Naive B cell (primary cell): ENCODE measurements at regions not wholly inside any gene's neighbourhood (a gene's known extent, or its start where the extent isn't known, plus 50 kb on each side); places are given as distances from the start of the nearest gene placed in this dataset.

Experiments
- ATAC-seq, 2 donors: fragments of 150-1000 bp; cut with Tn5 transposase; 2 replicates each; pipeline ENCODE4 v1.10.0; 2021; ENCODE audit warnings: low read depth in 2 of 2, mild to moderate bottlenecking in 2 of 2, moderate library complexity in 2 of 2
- DNase-seq: peaks from one replicate; pipeline ENCODE4 v3.0.0; 2022
- H3K27ac Mint-ChIP-seq, 6 donors: one replicate each; pipeline ENCODE4 v1.8.0; 2020 to 2022; ENCODE audit warnings: mild to moderate bottlenecking in 6 of 6, mixed read lengths in 6 of 6, moderate library complexity in 5 of 6, inconsistent platforms in 2 of 6
- H3K27me3 Mint-ChIP-seq, 3 donors: one replicate each; pipeline ENCODE4 v1.8.0; 2021 to 2022; ENCODE audit warnings: mixed read lengths in 3 of 3, mild to moderate bottlenecking in 1 of 3
- H3K36me3 Mint-ChIP-seq, 2 donors: one replicate each; pipeline ENCODE4 v1.8.0; 2020 to 2022; ENCODE audit warnings: mixed read lengths in 2 of 2, inconsistent platforms in 1 of 2, mild to moderate bottlenecking in 1 of 2
- H3K4me1 Mint-ChIP-seq, 3 donors: one replicate each; pipeline ENCODE4 v1.8.0; 2020 to 2022; ENCODE audit warnings: mixed read lengths in 3 of 3, inconsistent platforms in 1 of 3, mild to moderate bottlenecking in 1 of 3, moderate library complexity in 1 of 3
- H3K4me3 Mint-ChIP-seq, 8 donors: one replicate each; pipeline ENCODE4 v1.8.0; 2020 to 2022; ENCODE audit warnings: mild to moderate bottlenecking in 8 of 8, mixed read lengths in 8 of 8, moderate library complexity in 8 of 8, inconsistent platforms in 2 of 8
- H3K9me3 Mint-ChIP-seq, 7 donors: one replicate each; pipeline ENCODE4 v1.8.0; 2020 to 2022; ENCODE audit warnings: mixed read lengths in 7 of 7, mild to moderate bottlenecking in 5 of 7, inconsistent platforms in 2 of 7, moderate library complexity in 1 of 7

GRCh38 chr1:29455781-29456180 is 219.5 kb downstream of the PTPRU start:
- ATAC-seq (no peak), DNase-seq (no peak)
- H3K4me1 Mint-ChIP-seq = no peaks in the 10 kb centered on the region
- H3K36me3 Mint-ChIP-seq = peaks cover 0 to 7% of the 10 kb centered on the region in 2 donors
- H3K27me3 Mint-ChIP-seq = peaks cover 10 to 38% (median 14%) of the 10 kb centered on the region in 3 donors
- no peak overlapping the region for H3K27ac Mint-ChIP-seq
- no peak overlapping the region for H3K4me3 Mint-ChIP-seq
- H3K9me3 Mint-ChIP-seq = peaks cover 1 to 12% (median 5%) of the 10 kb centered on the region in 7 donors

- no peak for ATAC-seq
- Mint-ChIP-seq H3K4me3 (peak overlapping the region in 1 of 8 donors; percentile 43), H3K27ac (no peak overlapping the region)
These were observed 218.5 kb downstream of the PTPRU start for GRCh38 chr1:29454616-29455380.

GRCh38 chr1:29453502-29454240 is 217.3 kb downstream of the PTPRU start:
- Mint-ChIP-seq H3K36me3 (peaks cover 0 to 7% of the 10 kb centered on the region in 2 donors), H3K27ac (no peak overlapping the region), H3K4me1 (no peaks in the 10 kb centered on the region), H3K9me3 (peaks cover 1 to 12% (median 5%) of the 10 kb centered on the region in 7 donors), H3K4me3 (no peak overlapping the region), H3K27me3 (peaks cover 10 to 46% (median 14%) of the 10 kb centered on the region in 3 donors)
- ATAC-seq = no peak
- DNase-seq = no peak

More at GRCh38 chr1:29454616-29455380, 218.5 kb downstream of the PTPRU start:
- H3K36me3 Mint-ChIP-seq = peaks cover 0 to 7% of the 10 kb centered on the region in 2 donors
- DNase-seq = no peak
- no peaks in the 10 kb centered on the region for H3K4me1 Mint-ChIP-seq
- H3K9me3 Mint-ChIP-seq = peaks cover 1 to 12% (median 5%) of the 10 kb centered on the region in 7 donors
- H3K27me3 Mint-ChIP-seq = peaks cover 10 to 46% (median 14%) of the 10 kb centered on the region in 3 donors

- DNase-seq (no peak), ATAC-seq (no peak)
- Mint-ChIP-seq H3K4me1 (no peaks in the 10 kb centered on the region), H3K4me3 (no peak overlapping the region), H3K36me3 (peaks cover 0 to 7% of the 10 kb centered on the region in 2 donors), H3K9me3 (peaks cover 1 to 12% (median 5%) of the 10 kb centered on the region in 7 donors), H3K27me3 (peaks cover 10 to 38% (median 14%) of the 10 kb centered on the region in 3 donors), H3K27ac (no peak overlapping the region)
These were observed 216.3 kb downstream of the PTPRU start for GRCh38 chr1:29452463-29453230.

GRCh38 chr1:29451368-29451892 is 215.1 kb downstream of the PTPRU start:
- no peak for ATAC-seq
- Mint-ChIP-seq H3K27me3 (peaks cover 7 to 36% (median 10%) of the 10 kb centered on the region in 3 donors), H3K4me1 (no peaks in the 10 kb centered on the region), H3K27ac (no peak overlapping the region), H3K36me3 (no peaks in the 10 kb centered on the region), H3K4me3 (no peak overlapping the region), H3K9me3 (peaks cover 0 to 3% (median 0%) of the 10 kb centered on the region in 7 donors)
- no peak for DNase-seq

GRCh38 chr1:29450591-29450990 is 214.3 kb downstream of the PTPRU start:
- DNase-seq = no peak
- Mint-ChIP-seq H3K27ac (no peak overlapping the region), H3K9me3 (peaks cover 0 to 3% (median 0%) of the 10 kb centered on the region in 7 donors)

GRCh38 chr1:29448456-29449235 is 212.3 kb downstream of the PTPRU start:
- no peak overlapping the region for H3K4me3 Mint-ChIP-seq

More at GRCh38 chr1:29450591-29450990, 214.3 kb downstream of the PTPRU start:
- H3K27me3 Mint-ChIP-seq = peaks cover 2 to 31% (median 10%) of the 10 kb centered on the region in 3 donors
- no peaks in the 10 kb centered on the region for H3K36me3 Mint-ChIP-seq
- no peak overlapping the region for H3K4me3 Mint-ChIP-seq
- ATAC-seq = no peak
- H3K4me1 Mint-ChIP-seq = no peaks in the 10 kb centered on the region

GRCh38 chr1:29447368-29447767 is 211.0 kb downstream of the PTPRU start:
- DNase-seq = no peak
- Mint-ChIP-seq H3K27me3 (peaks cover 0 to 26% (median 20%) of the 10 kb centered on the region in 3 donors), H3K9me3 (peaks cover 0 to 4% (median 0%) of the 10 kb centered on the region in 7 donors), H3K36me3 (no peaks in the 10 kb centered on the region), H3K4me1 (no peaks in the 10 kb centered on the region), H3K4me3 (no peak overlapping the region), H3K27ac (no peak overlapping the region)
- no peak for ATAC-seq

More at GRCh38 chr1:29448456-29449235, 212.3 kb downstream of the PTPRU start:
- DNase-seq (no peak), ATAC-seq (no peak)
- H3K4me1 Mint-ChIP-seq = no peaks in the 10 kb centered on the region
- H3K36me3 Mint-ChIP-seq = no peaks in the 10 kb centered on the region
- H3K9me3 Mint-ChIP-seq = peaks cover 0 to 4% (median 0%) of the 10 kb centered on the region in 7 donors
- peaks cover 0 to 24% (median 13%) of the 10 kb centered on the region in 3 donors for H3K27me3 Mint-ChIP-seq
- H3K27ac Mint-ChIP-seq = no peak overlapping the region

- H3K4me1 Mint-ChIP-seq = no peaks in the 10 kb centered on the region
- H3K27me3 Mint-ChIP-seq = peaks cover 0 to 22% (median 20%) of the 10 kb centered on the region in 3 donors
- no peaks in the 10 kb centered on the region for H3K36me3 Mint-ChIP-seq
- H3K4me3 Mint-ChIP-seq = no peak overlapping the region
- DNase-seq (no peak), ATAC-seq (no peak)
- H3K27ac Mint-ChIP-seq = no peak overlapping the region
- peaks cover 0 to 4% (median 0%) of the 10 kb centered on the region in 7 donors for H3K9me3 Mint-ChIP-seq
These were observed 208.7 kb downstream of the PTPRU start for GRCh38 chr1:29444782-29445729.

- Mint-ChIP-seq H3K36me3 (no peaks in the 10 kb centered on the region), H3K27ac (no peak overlapping the region), H3K9me3 (peaks cover 0 to 4% (median 0%) of the 10 kb centered on the region in 7 donors), H3K4me1 (no peaks in the 10 kb centered on the region), H3K27me3 (peaks cover 0 to 28% (median 27%) of the 10 kb centered on the region in 3 donors), H3K4me3 (no peak overlapping the region)
- no peak for DNase-seq
- ATAC-seq = no peak
These were observed 207.9 kb downstream of the PTPRU start for GRCh38 chr1:29444081-29444715.

- H3K27me3 Mint-ChIP-seq = peaks cover 0 to 40% (median 34%) of the 10 kb centered on the region in 3 donors
These were observed 205.8 kb downstream of the PTPRU start for GRCh38 chr1:29441916-29442668.

More at GRCh38 chr1:29441916-29442668, 205.8 kb downstream of the PTPRU start:
- peaks cover 0 to 4% (median 0%) of the 10 kb centered on the region in 7 donors for H3K9me3 Mint-ChIP-seq
- ATAC-seq (no peak), DNase-seq (no peak)
- H3K4me3 Mint-ChIP-seq = no peak overlapping the region
- no peaks in the 10 kb centered on the region for H3K4me1 Mint-ChIP-seq
- no peaks in the 10 kb centered on the region for H3K36me3 Mint-ChIP-seq
- no peak overlapping the region for H3K27ac Mint-ChIP-seq
